GM18858 (cell line): ENCODE measurements at regions not wholly inside any gene's neighbourhood (a gene's known extent, or its start where the extent isn't known, plus 50 kb on each side); places are given as distances from the start of the nearest gene placed in this dataset.
"Not testable (repeated sequence)": the region's sequence is repeated elsewhere in the genome, so short reads cannot be mapped to it uniquely, and the experiment has no call there.

Source experiments
- ATAC-seq: cut with Tn5 transposase; IDR thresholded peaks from one replicate; pipeline ENCODE4 v1.9.1; 2021; ENCODE audit not compliant: unreplicated experiment

DNA sequence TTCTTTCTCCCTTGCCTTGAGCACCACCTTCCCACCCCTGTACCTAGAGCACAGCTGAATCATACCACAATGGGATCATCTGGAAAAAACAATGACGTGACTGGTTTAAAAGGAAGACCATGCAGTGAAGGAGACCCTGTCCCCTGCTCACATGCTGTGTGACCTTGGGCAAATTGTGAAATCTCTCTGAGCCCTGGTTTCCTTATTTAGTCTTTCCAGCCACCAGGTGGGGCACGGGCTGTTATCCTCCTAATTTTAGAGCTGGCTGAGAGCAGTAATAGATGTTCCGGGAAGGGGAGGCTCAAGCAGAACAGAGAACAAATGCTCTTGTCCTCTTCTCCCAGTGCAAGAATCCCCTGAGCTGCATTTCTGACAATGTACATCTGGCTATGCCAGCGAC is 198.3 kb downstream of the RPS24 start:
- ATAC-seq = no peak

DNA sequence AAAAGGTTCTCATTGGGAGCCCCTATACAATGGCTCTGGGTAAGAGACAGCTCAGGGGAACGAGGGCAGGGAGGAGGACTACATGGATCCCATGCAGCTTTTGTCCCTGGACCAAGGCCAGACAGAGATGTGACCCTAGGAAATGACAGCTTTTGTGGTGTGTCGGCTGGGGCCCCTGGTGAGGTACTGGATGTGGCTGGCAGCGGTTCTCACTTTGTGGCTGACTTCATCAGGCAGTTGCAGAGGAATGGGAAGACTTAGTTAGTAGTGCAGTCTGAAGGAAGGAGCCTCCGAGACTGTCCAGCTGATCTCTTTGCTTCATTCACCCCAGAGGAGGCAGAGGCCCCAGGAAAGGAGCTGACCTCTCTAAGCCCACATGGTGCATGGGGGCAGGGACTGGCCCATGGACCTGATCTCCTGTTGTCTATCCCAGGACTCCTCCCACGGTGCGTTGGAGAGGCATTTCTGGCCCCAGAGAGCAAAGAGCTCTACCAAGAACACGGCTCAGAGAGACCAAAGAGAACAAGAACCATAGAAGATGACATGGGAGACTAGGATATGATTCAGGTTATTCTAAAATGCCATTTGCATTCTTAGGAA is 202.9 kb downstream of the RPS24 start:
- ATAC-seq = no peak

GRCh38 chr10:78237951-78238350 is 204.3 kb downstream of the RPS24 start:
- ATAC-seq = not testable (repeated sequence)

DNA sequence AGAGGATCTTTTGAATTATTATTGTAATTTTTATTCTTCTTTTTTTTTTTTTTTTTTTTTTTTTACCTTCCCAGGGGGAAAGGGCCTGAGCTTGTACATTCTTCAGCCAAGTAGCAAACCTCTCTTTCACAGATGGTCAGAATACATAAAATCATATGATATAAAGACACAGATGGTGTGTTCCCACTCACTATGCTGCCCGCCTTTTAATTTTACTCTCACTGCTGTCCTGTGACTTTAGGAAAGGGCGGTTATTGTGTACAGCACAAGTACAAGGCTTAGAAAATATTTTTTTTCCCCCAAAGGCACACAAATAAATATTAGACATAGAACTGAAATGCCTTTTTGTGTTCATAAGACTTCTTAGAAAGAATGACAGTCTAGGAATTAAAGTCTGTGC is 213.6 kb downstream of the RPS24 start:
- no peak for ATAC-seq

GRCh38 chr10:78247821-78248220 is 214.2 kb downstream of the RPS24 start:
- no peak for ATAC-seq

DNA sequence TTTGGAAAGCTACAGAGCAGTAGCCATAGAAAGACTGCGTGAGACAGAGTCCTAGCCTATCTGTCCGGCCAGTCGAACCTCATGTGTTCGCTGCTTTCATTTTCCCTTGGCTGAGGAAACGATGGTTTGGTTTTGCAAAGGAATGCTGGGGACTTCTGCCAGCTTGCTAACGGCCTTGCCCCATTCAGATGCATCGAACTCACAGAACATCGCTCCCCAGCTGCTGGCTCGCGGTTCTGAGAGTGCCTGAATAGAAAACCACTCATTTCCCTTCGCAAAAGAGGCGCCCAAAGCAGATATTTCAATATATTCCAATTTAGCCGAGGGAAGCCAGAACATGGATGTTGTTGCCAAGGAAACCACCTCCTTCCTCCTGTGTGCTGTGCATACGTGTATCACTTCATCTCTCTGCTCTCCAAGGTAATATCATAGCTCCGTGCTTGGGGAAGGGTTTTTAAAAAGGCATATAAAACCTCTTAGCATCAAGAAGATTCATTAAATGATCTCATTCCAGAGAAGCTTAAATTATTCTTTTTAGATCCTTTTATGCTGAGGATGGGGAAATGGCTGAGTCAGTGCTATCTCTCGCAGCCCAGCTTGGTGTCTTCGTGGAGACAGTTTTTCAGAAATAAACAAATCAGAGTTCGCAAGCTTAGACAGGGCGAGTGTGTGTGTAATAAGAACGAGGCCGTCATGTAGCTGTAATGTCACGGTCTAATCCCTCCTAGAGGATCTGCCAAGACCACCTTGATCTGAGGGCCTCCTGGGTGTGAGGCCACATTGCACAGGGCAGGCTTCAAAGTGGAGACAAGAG is 215.2 kb downstream of the RPS24 start:
- no peak for ATAC-seq

- ATAC-seq = no peak
Measured at GRCh38 chr10:78249690-78250089, 216.0 kb downstream of the RPS24 start.

DNA sequence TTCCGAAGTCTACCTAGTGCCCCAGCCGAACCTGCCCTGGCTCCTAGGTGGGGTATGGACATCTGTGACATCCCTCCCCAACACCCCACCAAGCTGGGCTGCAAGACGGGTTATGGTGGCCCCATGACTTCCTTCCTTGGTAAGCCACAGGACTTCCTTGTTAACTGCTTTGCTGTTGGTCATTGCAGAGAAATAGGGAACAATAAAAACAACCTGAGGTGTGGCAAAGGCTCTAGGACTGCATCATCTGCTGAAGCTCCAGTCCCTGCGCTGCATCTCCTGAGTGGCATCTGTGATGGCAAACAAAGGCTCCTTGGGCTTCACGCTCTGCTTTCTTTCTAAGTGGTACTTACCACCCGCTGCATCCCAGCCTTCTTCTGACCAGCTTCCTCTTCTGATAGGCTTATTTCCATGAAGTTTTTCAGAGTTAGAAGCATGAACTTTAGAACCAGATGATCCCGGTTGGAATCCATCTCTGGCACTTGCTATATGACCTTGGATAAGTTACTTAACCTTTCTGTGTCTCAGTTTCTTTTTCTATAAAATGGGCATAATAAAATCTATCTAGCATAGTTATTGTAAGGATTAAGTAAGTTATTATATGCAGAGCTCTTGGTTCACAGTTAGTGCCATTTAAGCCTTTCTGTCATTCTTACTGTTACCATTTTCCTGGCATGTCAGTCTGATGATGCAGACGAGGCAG is 216.8 kb downstream of the RPS24 start:
- no peak for ATAC-seq

- no peak for ATAC-seq
Measured at GRCh38 chr10:78251016-78251385, 217.3 kb downstream of the RPS24 start.

GRCh38 chr10:78252286-78252685 is 218.6 kb downstream of the RPS24 start:
- no peak for ATAC-seq

GRCh38 chr10:78253063-78253853 is 219.6 kb downstream of the RPS24 start:
- no peak for ATAC-seq

DNA sequence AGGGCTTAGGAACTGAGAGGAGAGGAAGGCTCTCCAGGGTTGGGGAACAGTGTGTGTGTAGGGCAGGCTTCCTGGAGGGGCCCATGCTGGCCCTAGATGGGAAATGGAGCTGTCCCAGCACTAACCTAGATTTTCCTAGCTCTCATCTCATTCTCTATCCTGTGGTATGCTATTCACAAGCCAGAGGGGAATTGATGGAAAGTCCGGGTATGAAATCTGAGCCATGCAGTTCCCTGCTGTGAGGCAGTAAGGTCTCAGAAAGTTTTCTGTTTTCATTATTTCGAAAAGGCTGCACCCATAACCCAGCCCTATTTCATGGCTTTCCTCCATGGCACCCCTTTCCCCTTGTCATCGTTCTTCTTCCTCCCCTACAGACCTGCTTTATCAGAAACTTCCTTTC is 220.3 kb downstream of the RPS24 start:
- ATAC-seq = no peak

DNA sequence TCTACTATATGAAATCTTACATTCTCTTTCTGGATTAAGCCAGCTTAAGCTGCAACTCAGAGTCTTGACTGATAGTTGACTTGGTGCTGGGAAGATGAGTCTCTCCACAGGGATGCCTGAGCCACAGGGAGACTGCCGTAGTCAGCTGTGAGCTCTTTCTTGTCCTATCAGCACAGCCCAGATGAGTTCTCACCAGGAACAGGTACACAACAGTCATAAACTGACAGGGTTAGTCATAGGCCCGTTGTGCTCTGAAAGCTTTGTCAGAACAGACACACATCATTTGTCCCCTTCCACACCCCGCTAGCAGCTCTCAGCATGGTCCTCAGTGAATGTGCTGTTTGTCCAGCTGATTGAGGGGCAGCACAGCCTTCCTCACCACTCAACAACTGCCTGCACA is 221.6 kb downstream of the RPS24 start:
- no peak for ATAC-seq

DNA sequence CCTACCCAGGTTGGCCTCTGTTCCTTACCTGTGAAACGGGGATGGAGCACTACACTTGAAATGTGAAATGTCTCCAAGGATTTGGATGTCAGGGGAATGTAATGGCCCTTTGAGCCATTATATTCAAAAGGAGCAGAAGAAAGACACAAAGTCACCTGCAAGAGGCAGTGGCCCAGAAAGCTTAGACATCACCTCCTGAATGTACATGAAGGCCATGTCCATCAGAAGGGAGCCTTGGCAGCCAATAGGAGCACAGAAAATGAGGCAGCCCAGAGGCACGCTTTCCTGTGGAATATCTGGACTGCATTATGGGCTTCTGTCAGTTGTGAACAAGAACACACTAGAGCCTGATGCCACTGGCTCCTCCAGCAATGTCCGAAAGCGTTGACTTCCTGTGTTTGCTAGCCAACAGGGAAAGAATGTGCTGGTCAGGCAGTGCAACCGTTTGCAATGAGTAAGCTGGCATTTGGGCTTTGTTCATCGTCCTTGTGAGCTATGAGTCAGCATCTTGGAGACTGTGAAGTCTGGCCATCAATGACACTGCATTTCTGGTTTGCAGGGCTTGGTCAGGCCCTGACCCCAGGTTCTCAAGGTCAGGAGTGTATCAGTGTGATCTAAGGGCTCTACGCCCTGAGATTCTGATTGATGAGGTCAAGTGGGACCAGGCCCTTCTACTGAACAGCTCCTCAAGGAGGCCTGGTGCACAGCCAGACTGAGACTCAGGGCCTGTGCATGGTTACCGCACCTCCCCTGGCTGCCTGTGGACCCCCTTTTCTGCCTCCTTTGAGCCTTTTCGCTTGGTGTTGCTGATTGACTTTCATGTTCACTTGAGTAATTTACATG is 222.4 kb downstream of the RPS24 start:
- ATAC-seq = no peak

GRCh38 chr10:78258323-78259030 is 224.8 kb downstream of the RPS24 start:
- no peak for ATAC-seq

GRCh38 chr10:78259391-78259790 is 225.7 kb downstream of the RPS24 start:
- no peak for ATAC-seq

GRCh38 chr10:78260141-78260540 is 226.5 kb downstream of the RPS24 start:
- ATAC-seq = no peak

DNA sequence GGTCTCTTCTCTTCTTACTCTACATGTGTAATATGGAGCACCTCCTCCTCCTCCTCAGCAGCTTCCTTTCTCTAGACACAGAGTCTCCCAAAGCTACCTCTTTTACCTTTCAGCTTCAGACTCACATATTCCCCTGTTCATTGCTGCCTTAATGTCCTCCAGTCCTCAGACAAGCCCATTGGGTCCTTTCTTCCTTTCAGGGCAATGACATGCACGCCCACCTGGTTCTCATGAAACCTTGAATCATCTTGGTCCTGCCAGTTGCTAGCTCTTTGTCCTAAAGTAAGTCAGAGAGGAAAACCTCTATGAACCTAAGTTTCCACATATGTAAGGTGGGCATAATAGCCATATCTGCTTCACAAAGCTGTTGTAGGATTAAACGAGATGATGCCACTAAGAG is 227.0 kb downstream of the RPS24 start:
- no peak for ATAC-seq

DNA sequence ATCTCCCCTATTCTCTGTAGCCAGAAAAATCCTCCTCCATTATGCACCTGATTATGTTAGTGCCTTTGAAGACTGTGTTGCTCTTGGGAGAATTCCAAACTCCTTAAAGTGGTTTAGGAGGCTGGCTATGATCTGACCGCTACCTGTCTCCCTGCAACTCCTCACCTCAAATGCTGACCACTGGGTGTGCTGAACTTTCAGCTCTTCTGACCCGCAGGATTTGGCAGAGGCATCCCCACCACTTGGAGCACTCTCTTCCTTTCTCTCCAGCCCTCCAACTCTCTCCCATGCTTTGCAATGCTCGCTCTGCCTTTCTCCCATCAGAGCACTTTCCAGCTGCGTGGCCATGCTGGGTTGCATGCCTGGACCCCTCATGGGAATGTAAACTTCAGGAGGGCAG is 227.6 kb downstream of the RPS24 start:
- ATAC-seq = no peak

DNA sequence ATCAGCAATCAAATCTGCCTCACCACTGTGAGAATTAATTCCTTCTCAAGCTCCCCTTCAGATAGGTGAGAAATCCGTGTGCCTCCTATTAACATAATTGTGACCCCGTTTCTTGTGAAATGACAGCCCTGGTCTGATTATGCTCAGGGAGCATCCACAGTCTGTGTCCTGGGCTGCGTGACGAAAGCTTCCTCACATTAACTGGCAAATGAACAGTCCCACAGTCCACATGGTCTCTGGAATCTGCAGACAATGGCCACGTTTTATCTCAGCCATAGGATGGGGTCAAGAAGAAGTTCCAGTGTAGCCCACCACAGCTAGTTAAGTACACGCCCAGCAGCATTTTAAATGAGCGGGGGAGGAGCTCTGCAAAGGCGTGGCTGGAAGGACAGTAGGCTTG is 229.2 kb downstream of the RPS24 start:
- no peak for ATAC-seq
